NCI-H2029 (cell line): ENCODE measurements at regions not wholly inside any gene's neighbourhood (a gene's known extent, or its start where the extent isn't known, plus 50 kb on each side); places are given as distances from the start of the nearest gene placed in this dataset.

Experiments used
- DNase-seq: peaks from one replicate; lab custom pipeline; 2025; lab: John Stamatoyannopoulos, UW

- DNase-seq, result no peak
Measured at GRCh38 chr2:181114021-181114420, 133.6 kb downstream of the UBE2E3 start.

GRCh38 chr2:181116261-181116660, 135.9 kb downstream of the UBE2E3 start:
- DNase-seq, result no peak

GRCh38 chr2:181117206-181117925, 137.0 kb downstream of the UBE2E3 start:
- no peak for DNase-seq

GRCh38 chr2:181120625-181121024, 140.2 kb downstream of the UBE2E3 start:
- no peak for DNase-seq

- no peak for DNase-seq
Measured at GRCh38 chr2:181121996-181122395, 141.6 kb downstream of the UBE2E3 start.

- no peak for DNase-seq
Measured at GRCh38 chr2:181122601-181123000, 142.2 kb downstream of the UBE2E3 start.

- no peak for DNase-seq
Measured at GRCh38 chr2:181123798-181124231, 143.4 kb downstream of the UBE2E3 start.

- DNase-seq, result no peak
Measured at GRCh38 chr2:181124497-181124896, 144.1 kb downstream of the UBE2E3 start.

- no peak for DNase-seq
Measured at GRCh38 chr2:181125359-181125758, 145.0 kb downstream of the UBE2E3 start.

- no peak for DNase-seq
Measured at GRCh38 chr2:181126311-181126868, 146.0 kb downstream of the UBE2E3 start.

GRCh38 chr2:181128199-181128598, 147.8 kb downstream of the UBE2E3 start:
- no peak for DNase-seq

- DNase-seq, result no peak
Measured at GRCh38 chr2:181129364-181130056, 149.1 kb downstream of the UBE2E3 start.

GRCh38 chr2:181130686-181131085, 150.3 kb downstream of the UBE2E3 start:
- DNase-seq, result no peak

GRCh38 chr2:181131584-181131983, 151.2 kb downstream of the UBE2E3 start:
- DNase-seq, result no peak

GRCh38 chr2:181138816-181139215, 158.4 kb downstream of the UBE2E3 start:
- DNase-seq, result no peak

GRCh38 chr2:181139831-181140230, 159.4 kb downstream of the UBE2E3 start:
- DNase-seq, result no peak

GRCh38 chr2:181140414-181140813, 160.0 kb downstream of the UBE2E3 start:
- no peak for DNase-seq

GRCh38 chr2:181140928-181141327, 160.5 kb downstream of the UBE2E3 start:
- no peak for DNase-seq

- no peak for DNase-seq
Measured at GRCh38 chr2:181141676-181142075, 161.3 kb downstream of the UBE2E3 start.

GRCh38 chr2:181142514-181142913, 162.1 kb downstream of the UBE2E3 start:
- no peak for DNase-seq

GRCh38 chr2:181143790-181144300, 163.4 kb downstream of the UBE2E3 start:
- no peak for DNase-seq

- no peak for DNase-seq
Measured at GRCh38 chr2:181145645-181146044, 165.2 kb downstream of the UBE2E3 start.

- no peak for DNase-seq
Measured at GRCh38 chr2:181146171-181146570, 165.8 kb downstream of the UBE2E3 start.
